ENCODE measurements at regions not wholly inside any gene's neighbourhood (a gene's known extent, or its start where the extent isn't known, plus 50 kb on each side); places are given as distances from the start of the nearest gene placed in this dataset.

GRCh38 chr10:129410688-129411392 is 56.2 kb upstream of the MGMT start (continued):
- TF ChIP-seq RAD21 (IDR thresholded peaks at IDR 0.05; ENCODE audit: low read length) (no peak), RCOR1 (IDR thresholded peaks at IDR 0.05; ENCODE audit: low read length) (no peak)

- Histone ChIP-seq H3K9me3 (no peaks in the 10 kb centered on the region), H4K20me1 (ENCODE audit: insufficient read depth) (no peaks in the 10 kb centered on the region), H3K27me3 (ENCODE audit: insufficient read depth) (no peaks in the 10 kb centered on the region), H3K4me1 (ENCODE audit: control insufficient read depth in 1 of 2, insufficient read depth in 2 of 2, low read depth in 1 of 2, low read length in 1 of 2) (no peaks in the 10 kb centered on the region), H3K9ac (no peak overlapping the region), H3K4me2 (no peak overlapping the region), H3K9me2 (no peaks in the 10 kb centered on the region), H3K4me3 (ENCODE audit: low read depth in 2 of 2, low read length in 1 of 2) (no peak overlapping the region), H3K36me3 (replicated peaks in 1 of 2; ENCODE audit: control insufficient read depth in 1 of 2, insufficient read depth in 2 of 2, low read length in 1 of 2) (no peaks in the 10 kb centered on the region), H3K27ac (ENCODE audit: low read depth in 2 of 2, low read length in 1 of 2) (no peak overlapping the region), H2AFZ (ENCODE audit: low read depth) (no peak overlapping the region), H3K79me2 (ENCODE audit: insufficient read depth) (no peaks in the 10 kb centered on the region), H3F3A (replicated peaks; ENCODE audit: insufficient read depth) (no peaks in the 10 kb centered on the region)
- ChIA-PET POLR2A (no interaction called here), CTCF (no interaction called here)
- TF ChIP-seq TCF12 (IDR thresholded peaks at IDR 0.05): no peak
- DNase-seq: no peak
- WGBS (ENCODE audit: low lambda C conversion rate): 42% methylated on average over 8 of the region's 8 CpGs
These were observed 55.7 kb upstream of the MGMT start for GRCh38 chr10:129411393-129411705.

- ChIA-PET POLR2A (no interaction called here), CTCF (no interaction called here)
- H4K20me1 ChIP-seq (ENCODE audit: insufficient read depth): no peaks in the 10 kb centered on the region
- H3K9me3 ChIP-seq: no peaks in the 10 kb centered on the region
- no peaks in the 10 kb centered on the region for H3F3A ChIP-seq (replicated peaks; ENCODE audit: insufficient read depth)
- H3K79me2 ChIP-seq (ENCODE audit: insufficient read depth): no peaks in the 10 kb centered on the region
- 29% methylated on average over 7 of the region's 7 CpGs for WGBS (ENCODE audit: low lambda C conversion rate)
- H3K9ac ChIP-seq: no peak overlapping the region
- H3K36me3 ChIP-seq (replicated peaks in 1 of 2; ENCODE audit: control insufficient read depth in 1 of 2, insufficient read depth in 2 of 2, low read length in 1 of 2): no peaks in the 10 kb centered on the region
- H3K9me2 ChIP-seq: no peaks in the 10 kb centered on the region
- no peak overlapping the region for H2AFZ ChIP-seq (ENCODE audit: low read depth)
- no peak for DNase-seq
- no peaks in the 10 kb centered on the region for H3K4me1 ChIP-seq (ENCODE audit: control insufficient read depth in 1 of 2, insufficient read depth in 2 of 2, low read depth in 1 of 2, low read length in 1 of 2)
- no peaks in the 10 kb centered on the region for H3K27me3 ChIP-seq (ENCODE audit: insufficient read depth)
- H3K4me3 ChIP-seq (ENCODE audit: low read depth in 2 of 2, low read length in 1 of 2): no peak overlapping the region
- no peak overlapping the region for H3K27ac ChIP-seq (ENCODE audit: low read depth in 2 of 2, low read length in 1 of 2)
- TF ChIP-seq SMC3 (IDR thresholded peaks at IDR 0.05; ENCODE audit: low read depth, low read length) (no peak), TAF1 (IDR thresholded peaks at IDR 0.05; ENCODE audit: borderline replicate concordance, low read depth, low read length) (no peak), MAX (IDR thresholded peaks at IDR 0.05; ENCODE audit: low read depth) (no peak), TCF12 (IDR thresholded peaks at IDR 0.05) (no peak), NRF1 (IDR thresholded peaks at IDR 0.05; ENCODE audit: low read depth, low read length) (no peak), CHD2 (IDR thresholded peaks at IDR 0.05; ENCODE audit: low read length, partially characterized antibody) (no peak), REST (IDR thresholded peaks at IDR 0.05; ENCODE audit: low read depth, low read length) (no peak), RFX5 (IDR thresholded peaks at IDR 0.05; ENCODE audit: low read length) (no peak), MXI1 (IDR thresholded peaks at IDR 0.05; ENCODE audit: low read depth, low read length) (no peak)
- H3K4me2 ChIP-seq: no peak overlapping the region
These were observed 55.3 kb upstream of the MGMT start for GRCh38 chr10:129411772-129412171.
